ENCODE measurements at regions not wholly inside any gene's neighbourhood (a gene's known extent, or its start where the extent isn't known, plus 50 kb on each side); places are given as distances from the start of the nearest gene placed in this dataset.

DNA sequence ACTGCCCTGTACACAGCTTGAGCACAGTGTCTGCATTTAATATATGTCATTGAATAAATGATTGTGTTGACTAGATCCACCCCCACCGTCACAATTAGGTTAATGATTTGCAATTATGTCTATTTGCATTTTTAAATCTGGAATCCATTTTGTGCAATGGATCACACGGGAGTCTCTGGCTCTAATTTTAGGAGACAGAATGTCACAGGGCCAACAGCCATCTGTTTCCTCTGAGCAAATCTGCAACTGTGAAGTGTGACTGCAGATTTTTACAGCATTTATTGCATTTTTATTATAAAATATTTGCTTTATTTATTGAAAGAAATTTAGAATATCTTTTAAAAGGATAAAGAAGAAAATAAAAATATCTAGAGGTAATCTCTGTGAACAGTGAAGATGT lies 316.8 kb downstream of the HS3ST1 start:
- TF ChIP-seq, protein P1, sequence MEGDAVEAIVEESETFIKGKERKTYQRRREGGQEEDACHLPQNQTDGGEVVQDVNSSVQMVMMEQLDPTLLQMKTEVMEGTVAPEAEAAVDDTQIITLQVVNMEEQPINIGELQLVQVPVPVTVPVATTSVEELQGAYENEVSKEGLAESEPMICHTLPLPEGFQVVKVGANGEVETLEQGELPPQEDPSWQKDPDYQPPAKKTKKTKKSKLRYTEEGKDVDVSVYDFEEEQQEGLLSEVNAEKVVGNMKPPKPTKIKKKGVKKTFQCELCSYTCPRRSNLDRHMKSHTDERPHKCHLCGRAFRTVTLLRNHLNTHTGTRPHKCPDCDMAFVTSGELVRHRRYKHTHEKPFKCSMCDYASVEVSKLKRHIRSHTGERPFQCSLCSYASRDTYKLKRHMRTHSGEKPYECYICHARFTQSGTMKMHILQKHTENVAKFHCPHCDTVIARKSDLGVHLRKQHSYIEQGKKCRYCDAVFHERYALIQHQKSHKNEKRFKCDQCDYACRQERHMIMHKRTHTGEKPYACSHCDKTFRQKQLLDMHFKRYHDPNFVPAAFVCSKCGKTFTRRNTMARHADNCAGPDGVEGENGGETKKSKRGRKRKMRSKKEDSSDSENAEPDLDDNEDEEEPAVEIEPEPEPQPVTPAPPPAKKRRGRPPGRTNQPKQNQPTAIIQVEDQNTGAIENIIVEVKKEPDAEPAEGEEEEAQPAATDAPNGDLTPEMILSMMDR (IDR thresholded peaks at IDR 0.05): no peak
- TF ChIP-seq POLR2A (IDR thresholded peaks at IDR 0.05): no peak

All from tibial nerve (tissue), 3 donors.